PC-9 (cell line): ENCODE measurements at regions not wholly inside any gene's neighbourhood (a gene's known extent, or its start where the extent isn't known, plus 50 kb on each side); places are given as distances from the start of the nearest gene placed in this dataset.

Experiments
- BruUV-seq: library from RNA; stranded (reverse); fragments of 400-500 nt; replicated peaks from 2 replicates; lab custom pipeline; 2021; lab: Mats Ljungman, UMichigan
- CTCF ChIA-PET: fragments of 300-600 bp; sonication (Branson Sonifier 250); formaldehyde crosslinking; loops from one replicate; lab custom pipeline; 2022; ENCODE audit warnings: antibody characterized with exemption; lab: Charles Lee
- POLR2A ChIA-PET: fragments of 300-600 bp; sonication (Branson Sonifier 250); formaldehyde crosslinking; loops from one replicate; lab custom pipeline; 2022; ENCODE audit warnings: antibody characterized with exemption; ENCODE audit not compliant: unreplicated experiment; lab: Charles Lee
- DNase-seq, 2 experiments: peaks; one replicate each; pipeline versions ENCODE4 v3.0.0 to v3.0.0-alpha.2; 2015 to 2022; ENCODE audit warnings: mixed read lengths in 1 of 2
- H2AFZ ChIP-seq: fragments of 200-600 bp; sonication (generic); 2 replicates; pipeline ENCODE4 v1.8.1; 2017; ENCODE audit warnings: antibody characterized with exemption
- H3F3A ChIP-seq: fragments of 200-600 bp; sonication (generic); 2 replicates; pipeline ENCODE4 v1.8.1; 2017; ENCODE audit warnings: antibody characterized with exemption, mild to moderate bottlenecking, low read depth; ENCODE audit not compliant: insufficient read depth
- H3K27ac ChIP-seq: fragments of 200-600 bp; sonication (generic); 2 replicates; pipeline ENCODE4 v1.6.1; 2016; ENCODE audit warnings: mixed run types
- H3K27me3 ChIP-seq: fragments of 200-600 bp; sonication (generic); 2 replicates; pipeline ENCODE4 v1.6.1; 2016; ENCODE audit warnings: low read depth, mixed run types; ENCODE audit not compliant: insufficient read depth
- H3K36me3 ChIP-seq: fragments of 200-600 bp; sonication (generic); 2 replicates; pipeline ENCODE4 v1.6.1; 2016; ENCODE audit warnings: low read depth, mixed run types
- H3K4me1 ChIP-seq: fragments of 200-600 bp; sonication (generic); replicated peaks from 2 replicates; pipeline ENCODE4 v1.6.1; 2016; ENCODE audit warnings: mixed run types; ENCODE audit not compliant: insufficient read depth
- H3K4me2 ChIP-seq: fragments of 200-600 bp; sonication (generic); 2 replicates; pipeline ENCODE4 v1.6.1; 2017; ENCODE audit warnings: mixed run types
- H3K4me3 ChIP-seq: fragments of 200-600 bp; sonication (generic); 2 replicates; pipeline ENCODE4 v1.6.1; 2016; ENCODE audit warnings: mixed run types
- H3K79me2 ChIP-seq: fragments of 200-600 bp; sonication (generic); 2 replicates; pipeline ENCODE4 v1.6.1; 2017; ENCODE audit warnings: low read depth, mixed run types
- H3K9me2 ChIP-seq: fragments of 200-600 bp; sonication (generic); 2 replicates; pipeline ENCODE4 v1.8.1; 2017; ENCODE audit warnings: mild to moderate bottlenecking; ENCODE audit not compliant: insufficient read depth
- H3K9me3 ChIP-seq: fragments of 200-600 bp; sonication (generic); 2 replicates; pipeline ENCODE4 v1.8.1; 2016; ENCODE audit warnings: low read depth; ENCODE audit not compliant: insufficient read depth
- H4K20me1 ChIP-seq: fragments of 200-600 bp; sonication (generic); 2 replicates; pipeline ENCODE4 v1.8.1; 2017; ENCODE audit not compliant: insufficient read depth
- CTCF ChIP-seq: fragments of 200-600 bp; sonication (generic); conservative IDR thresholded peaks from 2 replicates; pipeline ENCODE4 v1.6.1; 2017; ENCODE audit warnings: mixed run types, antibody characterized with exemption, mild to moderate bottlenecking, moderate library complexity
- EZH2 ChIP-seq: fragments of 200-600 bp; sonication (generic); IDR thresholded peaks from 2 replicates; pipeline ENCODE4 v1.8.0; 2017; ENCODE audit warnings: antibody characterized with exemption, low read depth
- intact Hi-C: fragments of 100-400 bp; cut with micrococcal nuclease; formaldehyde crosslinking; loops from one replicate; pipeline ENCODE4 v1.10.0; 2022; ENCODE audit not compliant: unreplicated experiment

GRCh38 chr7:3094701-3095445, 51.2 kb upstream of the CARD11 start:
- BruUV-seq, result no TSS peak
- H3K27ac ChIP-seq, result no peak overlapping the region
- POLR2A ChIA-PET, result no interaction called here

GRCh38 chr7:3097734-3098133, 54.1 kb upstream of the CARD11 start:
- Histone ChIP-seq H3K79me2 (no peaks in the 10 kb centered on the region), H2AFZ (no peak overlapping the region), H3F3A (no peaks in the 10 kb centered on the region), H3K4me2 (no peak overlapping the region), H3K4me3 (no peak overlapping the region), H3K9me2 (no peaks in the 10 kb centered on the region), H4K20me1 (no peaks in the 10 kb centered on the region), H3K27me3 (no peaks in the 10 kb centered on the region), H3K4me1 (no peaks in the 10 kb centered on the region), H3K36me3 (no peaks in the 10 kb centered on the region), H3K27ac (no peak overlapping the region), H3K9me3 (no peaks in the 10 kb centered on the region)
- no peak for DNase-seq
- no peak for TF ChIP-seq CTCF
- TF ChIP-seq EZH2, result no peak
- ChIA-PET POLR2A (no interaction called here), CTCF (no interaction called here)
- intact Hi-C loops, result no loop called here
- no TSS peak for BruUV-seq

More at GRCh38 chr7:3094701-3095445, 51.2 kb upstream of the CARD11 start:
- H3K79me2 ChIP-seq, result no peaks in the 10 kb centered on the region
- no peaks in the 10 kb centered on the region for H4K20me1 ChIP-seq
- TF ChIP-seq CTCF (no peak), EZH2 (no peak)
- intact Hi-C loops, result no loop called here
- no peak overlapping the region for H3K4me3 ChIP-seq
- CTCF ChIA-PET, result no interaction called here
- peak in 1 of 2 experiments; percentile 30 for DNase-seq
- no peaks in the 10 kb centered on the region for H3K9me2 ChIP-seq
- H3K4me1 ChIP-seq, result no peaks in the 10 kb centered on the region
- H3K4me2 ChIP-seq, result no peak overlapping the region
- no peaks in the 10 kb centered on the region for H3K27me3 ChIP-seq
- no peak overlapping the region for H2AFZ ChIP-seq
- no peaks in the 10 kb centered on the region for H3K36me3 ChIP-seq
- H3K9me3 ChIP-seq, result no peaks in the 10 kb centered on the region
- no peaks in the 10 kb centered on the region for H3F3A ChIP-seq

- peaks cover 22% of the 10 kb centered on the region for H3K4me1 ChIP-seq
- no peaks in the 10 kb centered on the region for H4K20me1 ChIP-seq
- H3K9me3 ChIP-seq, result no peaks in the 10 kb centered on the region
- H3K79me2 ChIP-seq, result no peaks in the 10 kb centered on the region
- no peak overlapping the region for H3K27ac ChIP-seq
- H3K4me2 ChIP-seq, result no peak overlapping the region
- DNase-seq, result no peak
- H2AFZ ChIP-seq, result no peak overlapping the region
- H3K4me3 ChIP-seq, result no peak overlapping the region
- H3K27me3 ChIP-seq, result no peaks in the 10 kb centered on the region
- ChIA-PET POLR2A (no interaction called here), CTCF (no interaction called here)
- TF ChIP-seq EZH2 (no peak), CTCF (no peak)
- peaks cover 15% of the 10 kb centered on the region for H3F3A ChIP-seq
- no peaks in the 10 kb centered on the region for H3K9me2 ChIP-seq
- intact Hi-C loops, result no loop called here
- no peaks in the 10 kb centered on the region for H3K36me3 ChIP-seq
- no TSS peak for BruUV-seq
Measured at GRCh38 chr7:3102159-3102558, 58.5 kb upstream of the CARD11 start.
